GM19372 (cell line): ENCODE measurements at regions not wholly inside any gene's neighbourhood (a gene's known extent, or its start where the extent isn't known, plus 50 kb on each side); places are given as distances from the start of the nearest gene placed in this dataset.

Experiments used
- ATAC-seq: cut with Tn5 transposase; IDR thresholded peaks from one replicate; pipeline ENCODE4 v1.9.1; 2021; ENCODE audit warnings: mild to moderate bottlenecking, low read depth, moderate library complexity; ENCODE audit not compliant: unreplicated experiment

DNA sequence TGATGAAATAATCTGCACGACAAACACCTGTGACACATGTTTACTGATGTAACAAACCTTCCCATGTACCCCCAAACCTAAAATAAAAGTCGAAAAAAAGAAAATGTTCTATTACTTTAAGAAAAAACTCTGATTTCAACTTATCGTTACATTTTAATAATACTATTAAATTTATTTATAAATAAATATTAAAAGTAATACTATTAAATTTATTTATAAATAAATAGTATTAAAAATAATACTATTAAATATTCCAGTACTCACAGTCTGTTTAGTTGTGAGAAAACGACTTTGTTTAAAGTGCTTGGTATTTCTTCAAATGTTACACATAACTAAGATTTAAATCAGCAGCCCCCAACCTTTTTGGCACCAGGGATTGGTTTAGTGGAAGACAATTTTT is 471.6 kb upstream of the PRKX start:
- ATAC-seq, result no peak

DNA sequence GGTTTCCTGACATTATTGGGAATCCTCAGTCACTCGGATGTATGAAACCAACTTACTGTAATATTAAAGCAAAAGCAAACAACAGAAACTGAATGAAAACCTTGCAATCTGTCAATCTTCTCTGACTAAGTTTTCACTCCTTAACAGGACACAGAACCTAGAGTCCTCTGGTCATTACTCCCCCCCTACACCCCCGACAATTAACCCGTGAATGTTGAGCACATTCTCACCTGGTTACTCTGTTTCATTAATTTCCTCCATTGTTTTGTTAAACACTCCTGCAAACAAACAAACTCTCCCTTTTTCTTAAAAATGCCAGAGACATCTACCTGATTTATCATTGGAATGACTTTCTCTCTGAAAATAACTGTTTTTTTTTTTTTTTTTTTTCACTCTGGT is 469.0 kb upstream of the PRKX start:
- ATAC-seq, result no peak

DNA sequence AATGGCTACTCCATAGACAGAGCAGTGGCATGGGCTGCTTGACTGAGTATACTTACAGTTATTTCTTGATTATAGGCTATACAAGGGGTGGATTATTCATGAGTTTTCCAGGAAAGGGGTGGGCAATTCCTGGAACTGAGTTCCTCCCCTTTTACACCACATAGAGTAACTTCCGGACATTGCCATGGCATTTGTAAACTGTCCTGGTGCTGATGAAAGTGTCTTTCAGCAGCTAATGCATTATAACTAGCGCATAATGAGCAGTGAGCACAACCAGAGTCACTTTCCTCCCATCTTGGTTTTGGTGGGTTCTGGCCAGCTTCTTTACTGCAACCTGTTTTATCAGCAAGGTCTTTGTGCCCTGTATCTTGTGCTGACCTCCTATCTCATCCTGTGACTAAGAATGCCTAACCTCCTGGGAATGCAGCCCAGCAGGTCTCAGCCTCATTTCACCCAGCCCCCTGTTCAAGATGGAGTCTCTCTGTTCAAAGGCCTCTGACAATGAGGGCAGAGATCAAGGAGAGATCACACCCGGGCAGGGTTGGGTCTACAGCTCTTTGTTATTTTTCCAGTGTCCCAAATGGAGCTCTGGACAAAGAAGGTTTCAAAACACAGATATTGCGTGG is 468.4 kb upstream of the PRKX start:
- ATAC-seq, result no peak

DNA sequence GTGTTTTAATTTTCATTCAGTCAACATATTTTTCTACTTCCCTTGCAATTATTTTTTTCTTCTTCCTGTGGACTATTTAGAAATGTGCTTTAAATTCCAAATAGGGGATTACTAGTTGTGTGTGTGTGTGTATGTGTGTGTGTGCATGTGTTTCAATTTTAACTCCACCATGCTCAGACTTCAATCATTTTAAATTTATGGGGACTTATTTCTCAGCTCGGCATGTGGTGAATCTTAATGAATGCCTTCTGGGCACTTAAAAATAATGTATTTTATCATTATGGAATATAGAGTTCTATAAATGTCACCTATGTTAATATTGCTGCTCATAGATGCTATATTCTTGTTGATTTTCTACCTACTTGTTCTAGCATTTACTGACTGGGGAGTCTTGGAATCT is 465.6 kb upstream of the PRKX start:
- no peak for ATAC-seq

DNA sequence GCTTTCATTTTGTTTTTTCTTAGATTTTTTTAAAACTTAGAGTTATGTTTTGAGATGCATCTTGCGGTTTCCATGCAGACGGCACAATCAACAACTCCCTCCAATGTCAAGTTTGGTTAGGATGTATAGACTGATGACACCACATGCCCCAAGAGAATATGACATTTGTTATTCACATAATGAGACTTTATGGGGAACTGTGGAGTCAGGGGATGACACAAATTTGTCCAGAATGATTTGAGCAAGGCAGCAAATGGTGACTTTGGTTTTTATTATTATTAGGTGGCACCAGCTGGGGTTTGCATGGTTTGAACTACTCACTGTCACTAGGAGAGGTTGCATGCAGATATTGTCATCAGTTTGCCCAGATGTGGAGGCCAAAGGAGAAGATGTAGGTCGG is 461.8 kb upstream of the PRKX start:
- no peak for ATAC-seq

DNA sequence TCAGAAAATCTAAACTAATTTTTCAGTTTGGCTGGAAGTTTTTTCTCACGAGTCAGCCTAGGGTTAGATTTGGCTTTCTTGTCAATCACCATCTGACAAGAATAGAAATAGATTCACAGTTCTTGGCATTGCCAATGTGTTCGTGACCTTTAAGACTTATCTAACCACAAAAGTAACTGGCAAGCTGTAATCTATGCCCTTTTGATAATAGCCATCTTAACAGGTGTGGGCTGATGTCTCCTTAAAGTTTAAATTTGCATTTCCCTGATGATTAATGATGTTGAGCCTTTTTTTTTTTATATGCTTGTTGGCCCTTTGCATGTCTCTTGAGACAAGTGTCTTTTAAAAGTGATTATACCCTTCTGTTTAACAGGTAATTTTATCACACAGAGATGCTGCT is 460.3 kb upstream of the PRKX start:
- ATAC-seq, result no peak

DNA sequence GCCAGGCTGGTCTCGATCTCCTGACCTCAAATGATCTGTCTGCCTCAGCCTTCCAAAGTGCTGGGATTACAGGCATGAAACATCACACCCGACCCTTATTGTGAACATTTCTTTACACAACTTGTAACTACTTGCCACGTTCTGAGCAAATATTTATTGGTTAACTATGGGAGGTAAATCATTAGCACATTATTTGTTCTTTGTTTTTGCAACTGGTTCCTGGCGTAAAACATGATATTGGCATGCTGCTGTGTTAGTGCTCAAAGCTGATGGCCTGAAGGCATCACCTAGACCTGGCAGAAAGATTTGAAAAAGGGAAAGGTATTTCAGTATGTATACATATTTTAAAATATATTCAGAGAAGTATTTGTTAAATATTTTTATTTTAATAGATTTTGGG is 438.3 kb upstream of the PRKX start:
- ATAC-seq, result no peak

DNA sequence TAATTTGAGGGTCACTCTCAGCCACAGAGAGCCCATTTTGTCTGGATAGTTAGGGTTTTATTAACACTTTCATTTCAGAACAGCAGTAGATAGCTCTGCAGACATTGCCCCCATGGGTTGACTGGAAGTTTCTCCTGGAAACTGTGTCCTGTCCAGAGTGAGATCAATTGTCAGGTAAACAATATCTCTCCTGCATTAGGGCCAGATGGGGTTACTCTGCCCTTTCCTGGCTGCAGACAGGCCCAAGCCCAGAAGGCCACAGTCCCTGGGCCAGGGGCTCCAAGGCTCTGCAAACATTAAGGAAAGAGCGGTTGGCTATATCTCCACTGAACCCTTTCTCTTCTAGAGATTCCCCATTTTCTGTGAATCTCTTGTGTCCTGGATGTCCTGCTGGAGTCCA is 436.8 kb upstream of the PRKX start:
- ATAC-seq, result no peak

DNA sequence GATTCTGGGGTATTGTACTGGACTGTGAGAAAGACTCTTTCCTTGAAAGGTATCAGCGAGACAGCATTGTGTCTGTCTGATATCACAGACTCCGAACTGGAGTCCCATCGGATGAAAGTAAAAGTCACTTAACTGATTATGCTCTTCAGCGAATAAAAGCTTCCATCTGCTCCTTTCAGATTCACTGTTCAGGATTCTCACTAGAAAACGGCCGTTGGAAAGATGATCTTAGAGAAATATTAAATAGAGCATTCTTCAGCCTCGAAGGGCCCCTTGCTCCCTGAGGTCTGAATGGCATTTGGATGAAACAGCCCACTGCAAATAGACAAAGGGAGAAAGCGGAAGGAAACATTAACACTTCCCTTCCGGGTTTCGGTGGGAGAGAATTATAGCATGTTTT is 416.2 kb upstream of the PRKX start:
- ATAC-seq, result no peak

DNA sequence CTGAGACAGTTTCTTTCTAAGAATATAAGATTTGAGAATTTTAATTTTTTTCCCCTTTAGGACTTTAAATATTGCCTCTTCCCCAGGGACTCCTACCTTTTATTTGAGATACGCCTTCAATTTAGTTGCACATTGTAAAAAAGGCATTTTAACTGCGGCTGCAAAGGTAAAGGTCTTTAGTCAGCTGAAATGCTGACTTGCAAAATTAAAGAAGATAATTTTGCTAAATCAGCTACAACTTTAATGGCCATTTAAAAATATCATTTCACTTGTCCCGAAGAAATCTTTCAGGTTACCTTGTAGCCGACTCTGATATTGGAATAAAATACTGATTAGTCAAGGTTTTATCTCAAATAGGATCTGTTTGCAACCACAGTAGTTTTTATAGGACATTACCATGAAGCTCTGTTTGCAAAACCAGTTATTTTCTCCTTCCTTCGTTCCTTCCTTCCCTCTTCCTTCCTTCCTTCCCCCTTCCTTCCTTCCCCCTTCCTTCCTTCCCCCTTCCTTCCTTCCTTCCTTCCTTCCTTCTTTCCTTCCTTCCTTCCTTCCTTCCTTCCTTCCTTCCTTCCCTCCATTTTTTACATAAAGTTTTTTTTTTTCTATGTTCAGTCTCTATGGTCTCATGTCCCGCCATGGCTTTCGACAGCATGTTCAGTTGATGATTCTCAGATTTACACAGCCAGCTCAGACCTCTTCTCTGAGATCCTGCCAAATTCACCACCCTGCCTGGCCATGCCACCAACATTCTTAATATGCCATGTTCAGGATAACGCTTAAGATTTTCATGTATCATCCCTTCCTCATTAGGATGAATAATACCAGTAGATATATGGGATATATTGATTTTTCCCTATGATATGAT is 405.4 kb upstream of the PRKX start:
- ATAC-seq, result no peak

DNA sequence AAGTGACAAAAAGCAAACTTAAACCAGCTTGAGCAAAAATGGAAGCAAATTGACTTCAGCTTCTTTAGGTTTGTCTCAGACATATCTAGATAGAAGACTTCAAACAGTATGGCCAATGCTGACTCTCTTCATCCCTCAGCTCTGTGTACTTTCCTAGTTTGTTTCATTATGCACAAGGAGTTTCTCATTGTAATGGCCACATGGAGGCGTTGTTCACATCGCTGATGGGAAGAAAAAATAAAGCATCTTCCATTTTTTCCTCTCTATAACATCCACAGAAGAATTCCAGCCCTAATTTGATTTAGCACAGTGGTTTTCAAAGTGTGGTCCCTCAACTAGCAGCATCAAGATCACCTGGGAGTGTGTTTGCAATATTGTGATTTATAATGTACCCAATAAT is 397.5 kb upstream of the PRKX start:
- ATAC-seq, result no peak

DNA sequence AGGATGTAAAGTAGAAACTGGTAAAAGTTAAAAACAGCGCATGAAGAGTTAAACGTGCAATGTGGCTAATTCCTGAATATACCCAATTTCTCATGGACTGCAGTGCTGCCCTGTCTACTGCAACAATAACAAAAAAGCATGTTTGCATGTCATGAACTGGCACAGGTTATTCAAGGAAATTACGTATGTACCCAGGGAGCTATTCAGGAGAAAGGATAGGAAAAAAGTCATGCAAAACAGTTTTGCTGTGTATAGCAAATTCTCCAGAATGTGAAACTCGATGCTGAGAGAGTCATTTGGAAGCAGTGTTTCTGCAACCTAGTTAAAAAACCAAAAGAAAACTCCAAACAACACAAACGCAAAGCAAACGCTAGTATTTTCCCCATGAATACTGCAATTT is 381.5 kb upstream of the PRKX start:
- ATAC-seq, result no peak

DNA sequence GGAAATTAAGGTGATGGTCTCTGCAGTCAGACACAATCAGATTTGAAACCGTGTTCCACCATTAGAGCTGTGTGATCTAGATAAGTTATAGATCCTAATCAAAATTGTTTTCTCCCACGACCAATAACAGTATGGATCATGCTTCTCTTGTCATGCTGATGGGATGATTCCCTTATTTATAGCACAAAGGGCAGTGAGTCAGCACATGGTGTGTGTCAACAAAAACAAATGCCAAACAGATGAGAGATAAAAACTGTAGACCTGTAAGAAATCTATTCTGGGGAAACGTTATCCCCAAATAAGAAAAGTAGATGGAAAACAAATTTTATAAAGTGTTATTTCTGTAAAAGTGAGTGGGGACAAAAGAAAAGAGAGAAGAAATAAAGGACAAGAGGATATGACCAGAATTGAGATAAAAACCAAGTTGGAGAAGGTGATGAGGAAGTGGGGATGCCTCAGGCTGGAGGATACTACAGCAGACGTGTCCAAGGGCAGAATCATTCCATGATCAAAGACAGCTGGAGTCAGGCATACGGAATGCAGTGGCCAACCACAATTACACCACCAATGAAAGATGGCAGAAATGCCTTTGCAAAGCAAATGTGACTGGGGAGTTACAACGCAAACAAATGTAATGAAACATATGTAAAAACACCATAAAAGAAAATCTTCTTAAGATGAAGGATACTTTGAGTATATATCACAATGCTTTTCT is 377.8 kb upstream of the PRKX start:
- ATAC-seq, result no peak

DNA sequence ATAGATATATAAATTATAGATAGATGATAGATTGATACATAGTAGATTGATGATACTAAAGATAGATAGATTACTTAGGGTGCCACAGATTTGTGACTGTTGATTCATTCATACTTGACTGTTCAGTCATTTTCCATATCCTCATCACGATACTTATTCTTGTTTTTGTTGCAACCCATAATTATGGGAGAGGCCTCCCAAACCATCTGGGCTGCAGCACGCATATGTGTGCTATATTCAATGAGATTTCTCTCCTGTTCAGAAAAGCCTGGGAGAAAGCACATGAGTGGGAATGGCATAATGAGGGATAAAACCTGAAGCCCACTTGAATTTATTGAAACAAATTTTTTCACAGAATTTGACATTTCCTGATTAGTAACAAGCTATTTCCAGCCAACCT is 346.4 kb upstream of the PRKX start:
- ATAC-seq, result no peak

DNA sequence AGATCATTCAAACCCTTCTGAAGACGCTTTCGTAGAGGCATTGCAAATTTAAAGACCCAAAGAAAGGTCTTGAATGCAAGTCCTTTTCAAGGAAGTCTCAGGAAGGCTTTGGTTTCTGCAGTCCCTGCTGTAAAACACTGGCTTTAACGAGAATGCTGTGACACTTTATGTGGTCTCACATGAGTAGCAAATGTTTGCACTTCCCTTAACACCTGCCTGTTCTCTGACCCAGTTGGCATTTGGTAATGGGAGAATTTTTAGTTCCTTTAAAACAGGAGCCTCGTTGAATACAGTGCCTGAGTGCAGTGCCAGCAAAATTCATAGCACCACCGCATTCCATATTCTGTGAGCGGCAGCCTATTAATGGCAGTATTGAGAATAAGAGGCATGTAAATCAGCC is 330.5 kb upstream of the PRKX start:
- no peak for ATAC-seq

DNA sequence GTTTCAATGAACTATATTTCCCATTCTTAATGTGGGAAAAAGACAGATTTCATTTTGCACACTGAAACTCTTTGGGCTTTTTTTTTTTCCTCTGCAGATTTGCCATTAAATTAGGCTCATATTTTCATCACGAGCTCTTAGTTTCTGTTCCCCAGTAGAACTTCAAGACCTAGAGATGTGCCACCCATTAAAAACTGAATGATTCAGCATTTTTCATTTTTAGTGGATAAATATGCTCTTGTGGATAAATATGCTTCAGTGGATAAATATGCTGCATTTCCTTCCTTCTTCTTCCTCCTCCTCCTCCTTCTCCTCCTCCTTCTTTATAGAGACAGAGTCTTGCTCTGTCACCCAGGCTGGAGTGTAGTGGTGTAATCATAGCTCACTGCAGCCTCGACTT is 322.4 kb upstream of the PRKX start:
- no peak for ATAC-seq

DNA sequence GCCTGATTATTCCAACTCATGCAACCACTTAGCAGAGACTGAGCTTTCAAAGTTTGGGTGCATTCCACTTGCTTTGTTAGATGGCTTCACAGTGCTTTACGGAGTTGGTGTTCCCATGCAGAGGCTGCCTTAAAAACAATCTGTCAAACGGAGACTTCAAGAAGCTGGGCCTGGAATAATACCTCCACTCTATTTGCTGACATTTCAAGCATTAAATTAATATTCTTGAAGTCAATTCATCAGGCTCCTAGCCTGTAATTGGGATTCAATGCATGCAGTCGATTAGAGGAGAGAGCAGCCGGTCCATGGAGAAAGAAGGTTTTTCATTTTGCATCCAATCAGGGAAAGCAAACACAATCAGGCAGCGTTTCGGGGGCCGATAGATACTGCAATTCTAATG is 314.7 kb upstream of the PRKX start:
- ATAC-seq, result no peak

DNA sequence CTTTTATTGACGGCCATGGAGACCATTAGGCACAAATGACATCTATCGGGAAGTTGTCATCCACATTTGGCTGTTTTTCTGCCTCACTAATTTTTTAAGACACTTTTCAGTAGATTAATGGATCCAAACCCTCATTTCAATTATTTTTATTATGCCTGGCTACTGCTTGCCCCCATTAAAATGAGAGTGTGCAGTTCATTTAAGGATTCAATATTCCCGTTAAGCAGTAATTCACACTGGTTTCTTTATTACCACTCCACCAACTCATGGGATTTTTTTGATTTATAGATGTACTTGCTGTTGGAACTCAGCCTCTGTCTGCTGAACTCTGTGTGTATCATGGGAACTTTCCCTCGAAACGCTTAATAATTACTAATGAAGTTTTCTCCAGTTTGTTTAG is 291.8 kb upstream of the PRKX start:
- no peak for ATAC-seq

DNA sequence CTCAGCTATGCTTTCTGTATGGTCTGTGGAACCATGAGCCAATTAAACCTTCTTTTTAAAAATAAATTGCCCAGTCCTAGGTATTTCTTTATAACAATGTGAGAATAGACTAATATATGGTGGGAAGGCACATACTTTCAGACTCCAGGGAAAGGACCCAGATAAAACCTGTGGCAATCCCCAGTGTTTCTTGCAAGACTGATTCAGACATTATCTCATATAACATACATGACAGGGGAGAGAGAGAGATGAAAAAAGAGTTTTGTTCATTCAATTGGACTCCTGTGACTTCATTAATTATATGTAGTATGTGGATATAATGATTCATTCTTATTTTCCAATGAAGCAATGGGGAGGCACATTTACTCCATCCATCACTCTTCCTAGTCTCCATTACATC is 291.4 kb upstream of the PRKX start:
- no peak for ATAC-seq

DNA sequence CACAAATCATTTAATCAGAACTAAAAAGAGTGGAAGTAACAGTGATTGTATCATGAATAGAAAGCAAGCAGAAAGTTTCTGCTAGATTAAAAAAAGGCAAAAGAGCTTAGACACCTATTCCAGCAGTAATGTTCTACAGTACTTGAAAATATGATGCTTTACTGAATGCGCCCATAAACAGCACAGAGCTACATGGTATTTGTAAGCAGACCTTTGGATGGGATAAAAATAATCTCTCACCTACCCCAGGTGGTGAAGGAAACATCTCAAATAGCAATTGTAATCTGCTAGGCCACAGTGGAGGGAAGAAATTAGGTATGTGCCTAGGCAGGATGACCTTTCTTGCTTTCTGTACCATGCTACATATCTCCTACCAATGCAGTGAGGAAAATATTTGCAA is 280.9 kb upstream of the PRKX start:
- ATAC-seq, result no peak

DNA sequence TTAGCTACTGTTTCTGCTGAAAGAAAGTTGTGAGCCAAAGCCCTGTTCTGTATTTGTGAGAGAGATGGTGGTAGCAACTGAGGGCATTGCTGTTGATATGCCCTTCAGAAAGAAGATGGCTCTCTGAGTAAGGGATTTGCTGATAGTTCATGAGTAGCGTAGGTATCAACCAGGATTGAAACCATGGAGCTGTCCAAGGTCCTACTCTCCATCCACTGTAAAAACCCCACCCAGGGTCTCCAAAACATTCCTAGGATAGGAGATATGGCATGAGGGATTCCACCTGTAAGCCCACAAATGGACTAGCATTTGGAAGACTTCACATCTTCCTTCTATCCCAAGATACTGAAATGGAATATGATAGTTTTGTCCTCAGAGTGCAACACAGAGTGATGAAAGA is 277.1 kb upstream of the PRKX start:
- no peak for ATAC-seq
